HG02973 (cell line): ENCODE measurements at regions not wholly inside any gene's neighbourhood (a gene's known extent, or its start where the extent isn't known, plus 50 kb on each side); places are given as distances from the start of the nearest gene placed in this dataset.

Source experiments
- ATAC-seq: cut with Tn5 transposase; IDR thresholded peaks from one replicate; pipeline ENCODE4 v1.9.1; 2021; ENCODE audit warnings: moderate library complexity; ENCODE audit not compliant: unreplicated experiment

DNA sequence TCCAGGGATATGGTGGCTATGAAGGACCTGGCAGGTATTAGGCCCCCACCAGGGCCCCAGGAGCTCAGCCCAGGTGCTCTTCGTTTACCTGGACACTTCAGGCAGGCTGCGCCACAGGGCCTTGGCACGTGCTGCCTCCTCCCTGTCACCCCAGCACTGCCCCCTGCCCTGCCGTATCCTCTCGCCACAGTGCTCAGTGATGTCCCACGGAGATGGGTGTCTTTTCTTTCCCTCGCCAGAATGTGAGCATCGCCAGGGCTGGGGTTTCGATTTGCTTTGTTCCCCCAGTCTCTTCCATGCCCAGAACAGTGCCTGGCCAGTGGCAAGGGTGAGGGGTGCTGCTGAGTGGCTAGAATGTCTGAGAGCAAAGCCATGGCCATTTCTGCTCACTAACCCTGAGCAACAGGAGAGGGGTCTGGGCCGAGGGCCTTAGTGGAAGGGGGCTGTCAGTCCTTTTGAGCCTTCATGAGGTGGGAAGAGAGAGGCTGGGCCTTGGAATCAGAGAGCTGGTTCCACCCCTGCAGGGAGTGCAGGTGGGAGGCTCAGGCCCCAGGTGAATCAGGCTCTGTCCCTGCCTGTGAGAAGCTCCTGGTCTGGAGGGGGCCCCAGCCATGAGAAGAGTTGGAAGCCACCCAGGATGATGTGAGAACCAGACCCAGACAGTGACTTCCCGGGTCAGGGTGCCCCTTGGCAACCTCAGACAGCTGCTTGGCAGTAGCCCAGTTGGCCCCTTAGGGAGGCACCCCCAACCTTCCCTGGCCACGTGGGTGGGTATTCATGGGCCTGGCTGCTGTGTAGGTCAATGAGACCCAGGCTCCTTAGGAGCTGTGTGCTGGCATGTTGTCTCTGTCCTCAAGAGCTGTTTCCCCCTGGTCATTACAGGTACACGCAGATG is 129.9 kb upstream of the HS6ST1 start:
- ATAC-seq = no peak

GRCh38 chr2:128449226-128450061 is 130.8 kb upstream of the HS6ST1 start:
- ATAC-seq = no peak

- no peak for ATAC-seq
These were observed 131.8 kb upstream of the HS6ST1 start for GRCh38 chr2:128450211-128451024.

GRCh38 chr2:128451084-128452023 is 132.7 kb upstream of the HS6ST1 start:
- ATAC-seq = no peak

DNA sequence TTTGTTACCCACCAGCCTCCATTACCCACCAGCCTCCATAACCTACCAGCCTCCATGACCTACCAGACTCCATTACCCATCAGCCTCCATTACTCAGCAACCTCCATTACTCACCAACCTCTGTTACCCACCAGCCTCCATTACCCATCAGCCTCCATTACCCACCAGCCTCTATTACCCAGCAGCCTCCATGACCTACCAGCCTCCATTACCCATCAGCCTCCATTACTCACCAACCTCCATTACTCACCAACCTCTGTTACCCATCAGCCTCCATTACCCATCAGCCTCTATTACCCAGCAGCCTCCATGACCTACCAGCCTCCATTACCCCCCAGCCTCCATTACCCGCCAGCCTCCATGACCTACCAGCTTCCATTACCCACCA is 133.3 kb upstream of the HS6ST1 start:
- no peak for ATAC-seq

DNA sequence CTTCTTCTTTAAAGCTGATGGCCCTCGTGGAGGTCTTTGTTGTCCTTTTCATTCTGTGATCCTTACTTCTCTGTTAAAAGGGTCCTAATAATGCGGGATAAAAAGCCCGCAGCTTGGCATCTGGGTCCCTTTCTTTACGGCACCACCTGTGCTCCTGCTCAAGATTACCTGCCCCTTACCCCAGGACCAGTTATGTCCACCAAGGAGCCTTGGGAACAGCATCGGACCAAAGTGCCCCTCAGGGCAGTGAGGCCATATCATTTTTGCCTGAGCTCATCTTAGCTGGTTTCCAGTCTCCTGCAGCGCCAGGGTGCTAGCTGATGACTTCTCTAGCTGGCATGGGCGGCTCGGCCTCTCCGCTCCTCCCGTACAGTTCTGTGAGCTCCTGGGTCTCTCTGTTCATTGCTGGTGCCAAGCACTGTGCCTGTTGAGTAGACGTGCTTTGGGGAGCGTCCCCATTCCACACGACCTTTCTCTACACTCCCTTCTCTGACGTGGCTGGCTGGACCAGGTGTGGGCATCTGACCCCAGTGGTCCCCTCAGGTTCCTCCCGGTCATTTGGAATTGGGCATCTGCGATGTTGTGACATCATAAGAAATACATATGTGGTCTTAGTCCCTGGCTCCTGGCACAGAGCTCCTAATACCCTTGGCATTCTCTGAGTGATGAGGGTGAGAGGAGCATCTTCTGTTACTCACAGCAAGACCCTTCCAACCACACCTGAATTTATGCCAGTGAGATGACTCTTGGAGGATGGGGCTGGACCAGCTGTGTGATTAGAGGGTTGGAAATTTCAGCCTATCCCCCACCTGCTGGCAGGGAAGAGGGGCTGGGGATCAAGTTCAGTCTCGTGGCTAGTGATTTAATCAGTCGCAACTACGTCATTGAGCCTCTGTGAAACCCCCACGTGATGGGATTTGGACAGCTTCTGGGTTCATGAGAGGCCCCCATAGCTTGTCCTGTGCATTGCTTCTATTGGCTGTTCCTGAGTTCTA is 134.2 kb upstream of the HS6ST1 start:
- ATAC-seq = no peak

DNA sequence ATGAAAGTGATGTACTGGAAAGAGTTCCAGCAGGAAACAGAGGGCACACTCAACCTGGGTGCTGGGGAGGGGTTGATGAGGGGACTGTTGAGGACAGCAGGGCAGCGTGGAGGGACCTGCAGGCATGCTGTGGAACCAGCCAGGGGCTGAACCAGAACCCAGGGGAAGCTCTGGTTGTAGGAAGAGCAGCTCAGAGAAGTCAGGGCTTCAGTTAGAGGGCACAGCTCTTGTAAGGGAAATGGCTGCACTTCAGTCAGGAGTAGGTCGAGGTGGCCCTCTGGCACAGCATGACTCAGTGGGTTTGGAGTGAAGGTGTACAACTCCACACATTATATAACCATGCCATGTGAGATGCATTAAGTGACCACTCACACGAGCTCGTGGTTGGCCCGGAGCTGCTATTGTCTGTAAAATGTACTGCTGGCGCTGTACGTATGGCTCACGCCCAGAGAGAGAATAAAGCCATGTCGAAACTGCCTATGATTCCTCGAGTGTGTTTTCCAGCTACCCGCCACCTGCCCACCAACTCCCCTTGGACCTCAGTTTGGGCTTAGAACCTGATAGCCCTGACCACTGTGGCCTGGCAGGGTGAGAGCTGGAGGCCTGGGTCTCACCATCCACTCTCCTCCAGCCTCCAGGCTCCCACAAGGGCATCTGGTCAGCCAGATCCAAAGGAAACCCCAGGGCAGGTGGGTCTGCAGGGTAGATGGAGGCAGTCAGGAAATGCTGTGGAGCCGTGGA is 136.5 kb upstream of the HS6ST1 start:
- no peak for ATAC-seq

- ATAC-seq = no peak
These were observed 137.0 kb upstream of the HS6ST1 start for GRCh38 chr2:128455721-128456050.

DNA sequence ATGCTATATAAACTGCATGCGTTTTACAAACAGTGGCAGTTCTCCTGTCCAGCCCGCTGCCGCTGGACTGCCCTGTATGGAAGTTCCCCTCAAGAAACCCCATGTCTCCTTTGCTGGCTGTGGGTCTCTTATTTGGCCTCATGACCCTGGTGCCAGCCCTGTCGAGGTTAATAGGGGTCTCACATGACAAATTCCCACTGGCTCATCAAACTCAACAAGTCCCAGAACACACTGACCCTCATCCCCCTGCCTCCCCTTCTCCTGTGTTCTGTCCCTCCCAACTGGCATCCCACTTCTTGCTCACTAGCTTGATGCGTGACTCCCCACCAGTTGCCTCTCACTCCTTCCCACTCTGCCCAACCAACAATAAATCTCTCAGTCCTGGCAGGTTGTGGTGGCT is 137.6 kb upstream of the HS6ST1 start:
- no peak for ATAC-seq

DNA sequence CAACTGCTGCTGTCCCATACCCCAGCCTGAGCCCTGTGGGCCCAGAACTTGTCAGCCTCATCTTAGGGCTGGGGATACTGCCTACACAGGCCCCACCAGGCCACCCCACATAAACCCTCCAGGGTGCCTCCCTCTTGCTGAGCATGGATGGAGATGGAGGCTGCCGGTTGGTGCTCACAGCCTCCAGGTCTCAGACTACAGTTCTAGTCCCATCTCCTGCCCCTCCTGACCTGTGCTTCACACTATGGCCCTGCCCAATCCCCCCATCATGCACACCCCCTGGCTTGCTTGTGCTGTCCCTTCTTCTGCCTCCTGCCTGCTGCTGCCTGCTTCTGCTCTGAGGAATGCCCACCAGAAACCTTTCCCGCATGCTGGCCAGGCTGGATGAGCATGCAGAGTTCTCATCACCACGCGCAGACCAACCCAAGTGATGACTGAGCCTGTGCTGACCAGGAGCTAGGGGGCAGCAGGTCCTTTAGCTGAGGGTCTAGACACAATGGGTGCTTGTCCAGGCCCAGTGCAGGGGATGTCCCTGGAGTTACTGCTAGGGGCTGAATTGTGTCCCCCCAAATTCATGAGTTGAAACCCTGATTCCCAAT is 138.4 kb upstream of the HS6ST1 start:
- ATAC-seq = no peak

GRCh38 chr2:128457716-128458115 is 139.0 kb upstream of the HS6ST1 start:
- ATAC-seq = no peak

GRCh38 chr2:128458505-128458904 is 139.8 kb upstream of the HS6ST1 start:
- ATAC-seq = no peak

DNA sequence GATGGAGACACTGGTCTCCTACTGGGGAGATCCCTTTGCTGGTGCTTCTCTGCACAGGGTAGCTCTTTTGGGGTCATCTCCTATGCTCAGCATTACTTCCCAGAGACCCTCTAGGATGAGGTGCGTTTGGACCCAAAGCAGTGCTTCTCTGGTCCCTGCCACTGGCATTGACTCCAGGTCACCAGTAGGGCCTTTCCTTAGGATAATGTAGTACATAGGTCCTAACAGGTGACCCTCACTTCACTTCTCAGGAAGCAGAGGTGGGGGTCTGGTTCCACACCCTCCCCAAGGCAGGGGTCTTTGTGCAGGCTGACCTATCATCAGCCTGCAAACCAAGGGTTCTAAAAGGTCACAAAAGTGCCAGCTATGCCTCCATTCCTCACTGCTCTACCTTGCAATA is 145.8 kb upstream of the HS6ST1 start:
- ATAC-seq = no peak

GRCh38 chr2:128465246-128466170 is 146.8 kb upstream of the HS6ST1 start:
- no peak for ATAC-seq

GRCh38 chr2:128466376-128466775 is 147.7 kb upstream of the HS6ST1 start:
- ATAC-seq = no peak

- ATAC-seq = no peak
These were observed 148.1 kb upstream of the HS6ST1 start for GRCh38 chr2:128466776-128467175.
